ENCODE measurements at regions not wholly inside any gene's neighbourhood (a gene's known extent, or its start where the extent isn't known, plus 50 kb on each side); places are given as distances from the start of the nearest gene placed in this dataset.

DNA sequence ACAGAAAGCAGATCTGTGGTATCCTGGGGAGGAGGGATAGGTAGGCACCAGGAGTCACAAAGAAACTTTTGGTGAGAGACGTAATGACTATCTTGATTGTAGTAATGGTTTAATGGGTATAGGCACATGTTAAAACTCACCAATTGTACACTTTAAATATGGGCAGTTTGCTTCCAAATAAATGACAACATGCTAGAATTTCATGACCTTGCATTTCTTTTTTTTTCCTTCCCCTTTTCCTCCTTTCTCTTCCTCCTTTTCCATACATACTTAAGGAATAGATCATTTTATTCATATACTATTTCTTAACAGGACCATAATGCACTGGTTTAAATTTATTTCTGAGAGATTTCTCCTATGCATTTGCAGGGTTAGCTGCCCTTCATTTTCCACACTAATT lies 341.8 kb downstream of the TMEM182 start:
- no peak for DNase-seq

DNA sequence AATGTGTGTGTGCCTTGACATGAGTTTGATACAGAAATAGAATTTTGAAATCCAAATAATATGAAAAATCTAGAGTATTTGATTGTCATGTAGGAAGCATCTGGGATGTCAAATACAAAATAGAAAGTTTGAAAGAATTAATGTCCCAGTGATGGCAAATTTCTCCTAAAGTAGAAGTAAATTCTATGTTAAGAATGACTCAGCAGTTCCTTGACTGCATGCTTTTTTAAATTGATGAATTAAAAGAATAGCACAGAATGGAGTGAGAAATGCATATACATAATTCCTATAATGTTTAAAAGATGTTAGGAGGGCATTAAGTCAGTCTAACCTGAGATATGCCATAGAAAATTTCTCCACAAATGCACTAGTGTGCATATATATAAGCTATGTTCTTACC lies 357.5 kb downstream of the TMEM182 start:
- no peak for DNase-seq

DNA sequence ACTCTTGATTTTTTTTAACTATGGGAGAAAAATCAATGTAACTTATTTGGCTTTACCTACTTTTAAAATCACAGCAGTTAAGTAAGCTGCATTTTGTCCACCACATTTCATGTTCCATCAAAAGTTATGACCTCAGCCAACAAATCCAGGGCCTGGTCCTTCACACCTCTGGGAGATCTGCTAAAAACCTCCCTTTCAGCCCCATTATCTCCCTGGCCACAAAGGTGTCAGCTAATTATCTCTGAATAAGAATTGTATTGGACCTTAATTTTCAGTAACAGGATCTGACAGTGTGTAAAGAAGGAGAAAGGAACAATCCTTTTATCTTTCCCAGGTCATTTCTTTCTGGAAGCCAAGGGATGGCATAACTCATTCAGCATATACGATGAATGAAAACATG lies 359.3 kb downstream of the TMEM182 start:
- DNase-seq = no peak

DNA sequence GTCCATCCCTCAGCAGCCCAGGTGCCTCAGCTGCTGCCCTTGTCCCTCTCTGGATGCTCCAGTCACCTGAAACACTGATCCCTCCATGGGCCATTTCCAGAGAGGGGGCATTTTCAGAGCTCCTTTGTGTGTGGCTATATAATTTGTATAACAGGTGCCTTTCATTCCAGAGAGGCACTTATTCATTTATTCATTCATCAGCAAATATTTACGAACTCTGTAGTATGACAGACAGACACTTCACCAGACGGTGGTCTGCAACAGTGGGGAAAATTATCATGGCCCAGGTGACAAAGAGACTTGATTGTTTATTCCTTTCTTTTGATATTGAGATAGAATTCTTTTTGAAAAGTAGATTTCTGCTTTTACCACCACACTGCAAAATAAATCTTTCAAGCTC lies 361.7 kb downstream of the TMEM182 start:
- no peak for DNase-seq

DNA sequence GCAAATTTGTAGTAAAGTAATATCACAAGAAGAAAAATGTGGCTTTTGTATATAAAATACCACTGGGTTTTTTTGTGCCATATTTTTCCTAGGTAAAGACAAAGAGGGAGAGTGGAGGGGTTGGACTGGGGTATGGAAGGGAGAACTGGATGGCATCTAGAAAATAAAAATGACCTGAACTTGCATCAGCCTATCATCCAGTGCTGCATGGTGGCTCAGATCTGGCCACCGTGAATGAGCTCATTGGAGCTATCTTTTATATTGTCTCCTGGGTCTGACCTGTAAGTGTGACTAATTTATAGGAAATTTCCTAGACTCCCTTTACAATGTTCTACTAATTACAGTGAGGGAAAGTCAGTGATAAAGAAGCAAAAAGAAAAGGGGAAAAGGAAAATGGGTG lies 369.0 kb downstream of the TMEM182 start:
- no peak for DNase-seq

DNA sequence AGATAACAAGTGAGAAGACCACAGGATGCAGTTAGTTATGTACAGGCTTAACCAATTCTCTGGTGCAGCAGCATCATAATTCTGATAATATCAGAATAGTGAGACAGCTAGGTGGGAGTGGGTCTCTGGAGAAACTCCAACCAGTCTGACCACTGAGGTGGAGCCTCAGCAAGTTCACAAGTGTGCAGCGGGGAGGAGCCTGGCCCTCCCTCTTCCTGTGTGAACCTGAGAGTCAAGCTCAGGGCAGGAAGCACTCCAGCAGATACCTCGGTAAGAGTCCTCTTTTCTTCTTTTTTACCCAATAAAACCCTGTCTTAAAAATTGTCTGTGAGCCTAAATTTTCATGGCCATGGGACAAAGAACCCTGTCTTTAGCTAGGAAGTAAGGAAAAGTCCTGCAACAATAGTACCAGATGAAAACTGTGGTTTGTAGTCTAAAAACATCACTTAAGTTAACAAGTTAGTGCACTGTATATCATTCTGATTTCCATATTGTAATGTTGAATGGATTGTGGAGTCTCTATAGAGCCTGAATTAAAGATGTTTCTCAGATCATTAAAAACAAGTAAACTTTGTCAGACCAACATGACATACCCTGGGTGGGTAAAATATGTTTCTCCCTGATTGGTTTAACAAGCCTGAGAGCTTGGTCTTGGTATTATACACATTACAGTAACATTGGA lies 370.8 kb downstream of the TMEM182 start:
- DNase-seq = no peak

DNA sequence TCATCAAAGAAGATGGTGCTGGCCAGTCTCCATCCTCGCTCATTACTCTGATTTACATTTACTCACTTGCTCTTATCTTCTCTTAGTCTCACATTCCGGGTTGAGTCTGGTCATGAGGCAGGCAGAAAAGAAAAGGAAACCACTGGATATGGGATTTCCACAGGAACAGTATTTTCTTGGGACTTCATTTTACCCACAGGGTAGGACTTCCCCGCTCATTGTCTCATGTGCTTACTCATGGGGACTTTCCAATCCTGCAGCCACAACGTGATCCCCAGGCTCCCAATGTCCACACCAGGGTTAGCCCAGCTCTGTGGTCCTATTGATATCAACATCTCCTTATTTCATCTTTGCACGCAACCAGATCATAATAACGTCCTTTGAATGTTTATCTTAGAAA lies 373.8 kb downstream of the TMEM182 start:
- no peak for DNase-seq

DNA sequence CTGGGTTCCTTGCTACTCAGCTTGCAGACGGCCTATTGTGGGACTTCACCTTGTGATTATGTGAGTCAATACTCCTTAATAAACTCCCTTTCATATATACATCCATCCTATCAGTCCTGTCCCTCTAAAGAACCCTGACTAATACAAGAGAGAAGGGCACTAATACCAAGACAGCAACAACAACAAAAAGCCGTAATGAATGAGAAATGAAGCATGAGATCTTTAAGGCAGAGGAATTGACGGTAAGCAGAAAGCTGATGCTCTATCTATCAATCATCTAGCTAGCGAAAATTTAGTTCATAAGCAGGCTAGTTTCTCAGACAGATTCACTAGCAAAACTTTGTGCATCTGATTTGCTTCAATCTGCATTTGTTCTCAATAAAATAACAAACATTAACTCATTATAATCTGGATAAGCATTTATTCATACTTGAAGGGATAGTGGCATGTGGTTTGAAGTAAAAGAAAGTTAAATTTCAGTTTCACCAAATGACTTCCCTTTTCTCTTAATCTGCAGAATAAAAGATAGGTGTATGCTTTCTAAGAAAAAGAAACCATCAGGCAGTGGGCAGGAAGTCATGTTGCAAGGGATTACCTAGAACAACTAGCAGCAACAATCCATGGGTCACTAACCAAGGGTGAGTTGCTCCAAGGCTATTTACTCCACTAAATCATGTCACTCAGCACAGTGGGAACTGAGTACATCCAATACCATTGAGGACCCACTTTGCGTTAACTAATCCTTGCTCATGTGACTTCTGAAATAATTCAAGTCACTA lies 376.5 kb downstream of the TMEM182 start:
- DNase-seq = no peak

DNA sequence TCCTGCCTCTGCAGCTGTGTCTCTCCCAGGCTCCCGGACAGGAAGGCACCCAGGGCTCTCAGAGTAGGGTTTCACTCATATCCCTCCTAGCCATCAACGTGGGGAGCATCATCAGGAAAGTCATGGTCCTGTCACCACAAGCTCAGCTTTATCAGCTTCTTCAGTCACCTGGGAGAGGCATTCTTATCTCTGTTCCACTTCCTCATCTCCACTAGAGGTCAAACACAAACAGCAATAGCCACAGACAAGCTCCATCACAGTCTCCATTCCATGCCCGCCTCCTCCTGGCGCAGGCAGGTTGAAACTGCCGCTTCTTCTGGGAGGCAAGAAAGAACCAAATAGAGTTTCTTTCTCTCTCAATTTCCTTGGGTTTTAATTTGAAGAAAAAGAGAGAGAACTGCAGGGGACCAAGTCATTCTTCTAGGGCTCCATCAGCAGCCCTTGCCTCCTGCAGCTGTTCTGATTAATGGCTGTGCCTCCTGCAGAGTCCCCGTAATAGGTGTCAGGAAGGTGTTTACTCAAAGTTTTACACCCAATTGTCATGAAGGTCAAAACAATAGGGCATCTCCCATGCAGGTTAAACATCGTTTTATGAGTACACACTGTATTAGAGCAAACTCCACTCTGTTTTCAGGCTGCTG lies 377.9 kb downstream of the TMEM182 start:
- no peak for DNase-seq

DNA sequence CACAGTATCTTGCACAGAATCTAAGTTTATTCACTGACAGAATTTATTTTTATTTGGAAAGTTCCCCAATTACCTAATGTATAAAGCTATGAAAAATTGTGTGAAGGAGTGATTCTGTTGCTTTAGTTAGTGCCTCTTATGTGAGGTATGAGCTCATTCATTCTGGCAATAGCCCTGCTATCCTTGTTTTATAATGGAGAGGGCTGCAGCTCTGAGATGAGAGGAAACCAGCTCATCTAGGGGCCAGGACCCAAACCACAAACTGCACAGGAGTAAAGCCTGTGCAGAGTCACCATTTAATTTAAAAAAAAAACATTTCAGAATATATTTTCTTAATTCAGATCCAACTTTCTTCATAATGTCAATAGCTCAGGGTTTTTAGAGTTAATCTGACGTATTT lies 383.0 kb downstream of the TMEM182 start:
- DNase-seq = no peak

DNA sequence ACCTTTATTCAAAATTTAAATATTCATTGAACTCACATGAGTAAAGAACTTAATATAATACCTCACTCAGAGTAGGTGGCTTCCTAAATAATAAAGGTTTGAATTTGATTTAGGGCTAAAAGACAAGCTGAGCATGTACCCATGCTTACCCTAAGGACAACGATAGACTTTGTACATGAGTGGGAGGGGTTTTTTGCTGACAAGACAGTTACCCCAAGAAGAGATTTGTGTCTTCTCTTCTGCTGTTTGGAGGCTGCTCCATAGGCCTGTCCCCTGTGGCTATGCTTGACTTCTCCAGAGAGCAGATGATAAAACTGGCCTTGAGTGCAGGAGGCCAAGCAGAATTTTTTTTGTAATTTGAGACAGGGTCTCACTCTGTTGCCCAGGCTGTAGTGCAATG lies 383.9 kb downstream of the TMEM182 start:
- DNase-seq = no peak

DNA sequence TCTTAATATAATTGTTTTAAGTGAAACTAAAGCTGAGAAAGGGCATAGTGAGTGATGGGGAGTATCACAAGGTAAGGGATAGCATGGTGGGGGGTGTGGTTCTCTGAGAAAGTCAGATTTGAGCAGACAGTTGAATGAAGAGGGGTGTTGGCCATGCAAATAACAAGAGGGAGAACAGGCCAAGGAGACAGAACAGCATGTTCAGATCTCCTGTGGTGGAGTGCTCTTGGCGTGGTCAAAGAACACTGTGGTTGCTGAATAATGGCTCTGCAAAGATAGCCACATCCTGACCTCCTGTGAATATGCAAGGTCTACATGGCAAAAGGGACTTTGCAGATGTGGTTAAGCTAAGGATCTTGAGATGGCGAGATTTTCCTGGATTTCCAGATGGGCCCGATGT lies 389.2 kb downstream of the TMEM182 start:
- DNase-seq = no peak

DNA sequence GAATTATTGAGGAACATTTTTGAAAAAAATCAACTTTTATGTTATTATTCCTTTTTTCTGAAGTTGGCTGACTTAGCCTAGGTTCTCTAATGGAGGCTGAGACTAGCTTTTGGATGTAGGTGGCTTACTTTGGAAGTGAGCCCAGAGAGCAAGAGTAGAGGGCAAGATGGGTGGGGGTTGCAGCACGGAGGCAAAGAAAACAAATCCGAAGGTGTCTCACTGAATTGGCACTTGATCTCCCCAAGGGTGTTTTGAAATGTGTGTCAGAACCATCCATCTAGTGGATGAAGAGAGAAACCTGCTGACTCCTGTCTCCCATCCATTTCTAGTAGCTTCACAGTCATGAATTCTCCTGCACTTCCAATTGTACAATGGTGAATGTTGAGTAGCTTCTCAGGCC lies 390.7 kb downstream of the TMEM182 start:
- no peak for DNase-seq

DNA sequence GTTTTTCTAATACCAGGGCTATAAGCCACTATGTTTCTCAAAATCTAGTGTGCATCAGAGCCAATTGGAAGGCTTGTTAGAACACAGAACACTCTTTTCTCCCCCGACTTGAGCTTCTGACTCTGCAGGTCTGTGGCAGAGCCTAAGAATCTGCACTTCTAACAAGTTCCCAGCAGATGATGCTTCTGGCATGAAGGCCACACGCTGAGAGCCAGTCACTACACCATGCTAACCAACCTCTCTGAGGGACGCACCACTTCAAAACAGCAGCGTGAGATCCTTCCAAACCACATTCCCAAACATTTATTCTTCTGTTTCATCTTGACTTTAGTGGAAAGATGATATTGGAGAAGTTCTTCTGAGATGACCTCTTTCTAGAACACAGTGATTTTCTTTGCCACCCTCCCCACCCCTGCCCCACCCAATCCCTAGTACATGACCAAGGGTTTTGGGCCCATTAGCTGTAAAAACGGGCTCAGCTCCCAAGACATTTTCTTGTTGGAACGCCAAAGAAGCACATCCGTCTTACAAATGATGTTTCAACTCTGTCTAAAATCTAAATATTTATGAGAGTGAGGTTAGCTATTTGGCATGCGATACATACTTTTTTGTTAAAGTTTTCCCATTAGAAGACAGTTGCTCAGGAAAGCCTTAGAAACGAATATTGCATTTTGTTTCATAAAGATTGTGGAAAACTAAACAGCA lies 391.9 kb downstream of the TMEM182 start:
- no peak for DNase-seq

DNA sequence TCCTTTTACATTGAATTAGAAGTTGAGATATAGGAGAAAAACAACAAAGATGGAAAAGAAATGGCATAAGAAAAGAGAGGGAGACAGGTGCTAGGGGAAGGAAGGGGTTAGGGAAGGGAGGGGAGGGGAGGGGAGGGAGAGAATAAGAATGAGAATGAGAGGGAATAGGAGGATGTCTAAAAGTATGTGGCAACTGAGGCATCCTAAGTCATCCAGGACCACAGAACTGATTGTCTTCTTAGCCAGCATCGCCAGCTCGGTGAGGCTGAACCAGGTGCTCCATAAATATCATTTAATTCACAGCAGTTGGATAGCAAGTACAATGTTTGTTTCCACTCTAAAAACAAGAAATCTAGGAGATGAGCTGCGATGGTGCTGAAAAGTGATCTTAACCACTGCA lies 393.5 kb downstream of the TMEM182 start:
- DNase-seq = no peak

DNA sequence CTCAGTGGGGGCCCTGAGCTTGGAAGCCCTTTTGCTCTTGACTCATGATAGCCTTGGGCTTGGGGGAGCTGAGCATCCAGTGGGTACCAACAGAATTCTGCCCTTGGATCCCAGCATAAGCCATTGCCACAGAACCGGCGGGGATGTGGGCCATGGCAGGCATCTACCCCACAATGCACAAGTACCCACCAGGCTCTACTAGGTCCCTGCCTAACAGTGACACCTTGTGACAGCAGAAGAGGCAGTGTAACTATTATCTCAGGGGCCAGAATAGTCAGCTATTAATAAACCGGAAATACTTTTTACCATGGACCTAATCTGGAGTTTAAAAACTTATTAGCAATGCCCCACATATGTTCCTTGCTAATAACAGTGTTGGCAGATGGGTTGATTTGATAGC lies 397.2 kb downstream of the TMEM182 start:
- no peak for DNase-seq

DNA sequence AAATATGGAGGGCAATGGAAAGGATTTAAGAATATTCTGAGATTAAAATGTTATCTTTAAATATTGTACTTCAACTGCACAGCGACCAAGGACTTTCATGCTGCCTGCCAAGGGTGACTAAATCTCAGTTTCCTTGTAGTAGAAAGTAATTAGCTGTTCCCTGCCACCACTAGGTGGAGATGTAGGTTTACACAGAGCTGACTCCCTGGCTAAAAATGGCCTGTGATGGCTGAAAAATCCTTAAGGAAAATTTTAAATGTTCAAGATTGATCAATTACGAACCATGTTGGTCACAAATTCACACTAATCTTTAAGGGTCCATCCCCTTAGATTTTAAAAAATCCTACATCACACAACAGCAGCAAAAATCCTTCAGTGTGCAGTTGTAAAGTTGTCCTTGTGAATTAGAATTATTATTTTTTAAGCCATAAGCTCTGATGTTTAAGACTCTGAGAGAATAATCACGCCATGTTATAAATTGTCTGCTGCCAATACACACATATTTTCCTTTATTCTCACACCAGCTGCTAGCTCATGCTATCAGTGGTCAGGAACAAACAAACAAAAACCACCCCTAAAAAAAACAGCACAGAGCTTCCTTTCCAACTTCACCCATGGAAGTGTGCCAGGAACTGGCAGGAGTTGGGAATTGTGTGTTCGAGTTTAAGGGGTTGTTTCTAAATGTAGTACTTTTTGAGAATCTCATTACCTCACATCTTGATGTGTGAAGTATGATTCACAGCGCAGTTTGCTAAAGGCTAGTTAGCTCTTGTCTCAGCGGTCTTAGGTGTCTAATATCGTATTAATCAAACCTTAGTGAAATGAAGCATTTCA lies 399.8 kb downstream of the TMEM182 start:
- peak; percentile 65 for DNase-seq

DNA sequence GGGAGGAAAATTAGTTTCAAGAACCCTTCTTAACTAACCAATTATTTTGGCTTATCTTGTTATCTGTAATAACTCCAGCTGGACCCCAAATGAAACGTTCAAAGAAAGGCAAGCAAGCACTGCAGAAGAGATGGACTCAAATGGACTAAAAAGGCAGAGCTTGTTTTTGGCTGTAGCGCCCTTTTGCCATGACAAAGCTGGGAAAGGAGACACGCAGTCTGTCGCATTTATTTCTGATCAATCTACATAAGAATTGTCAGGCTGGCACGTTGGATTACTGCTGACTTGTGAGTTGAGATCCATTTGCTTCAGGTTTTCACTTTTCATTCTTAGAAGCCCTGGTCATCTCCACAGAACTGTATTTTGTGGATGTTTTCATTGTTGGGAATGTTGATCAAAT lies 402.9 kb downstream of the TMEM182 start:
- no peak for DNase-seq

DNA sequence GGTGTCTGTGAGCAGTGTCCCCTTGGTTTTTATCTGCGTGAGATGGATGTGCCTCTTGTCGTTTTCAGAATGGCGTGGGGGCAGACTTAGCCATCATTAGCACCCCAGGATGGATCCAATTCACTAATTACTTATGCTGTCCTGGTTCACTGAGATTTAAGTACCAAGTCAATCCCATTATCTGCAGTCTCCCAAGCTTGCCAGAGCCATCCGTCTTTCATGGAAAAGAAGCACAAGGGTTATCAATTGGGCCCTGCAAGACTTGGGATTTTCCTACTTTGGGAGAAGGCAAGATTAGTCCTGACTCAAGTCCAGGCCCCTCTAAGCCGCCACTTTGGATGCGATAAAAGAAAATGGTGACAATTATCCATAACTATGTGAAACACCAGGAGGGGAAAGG lies 404.0 kb downstream of the TMEM182 start:
- DNase-seq = no peak

DNA sequence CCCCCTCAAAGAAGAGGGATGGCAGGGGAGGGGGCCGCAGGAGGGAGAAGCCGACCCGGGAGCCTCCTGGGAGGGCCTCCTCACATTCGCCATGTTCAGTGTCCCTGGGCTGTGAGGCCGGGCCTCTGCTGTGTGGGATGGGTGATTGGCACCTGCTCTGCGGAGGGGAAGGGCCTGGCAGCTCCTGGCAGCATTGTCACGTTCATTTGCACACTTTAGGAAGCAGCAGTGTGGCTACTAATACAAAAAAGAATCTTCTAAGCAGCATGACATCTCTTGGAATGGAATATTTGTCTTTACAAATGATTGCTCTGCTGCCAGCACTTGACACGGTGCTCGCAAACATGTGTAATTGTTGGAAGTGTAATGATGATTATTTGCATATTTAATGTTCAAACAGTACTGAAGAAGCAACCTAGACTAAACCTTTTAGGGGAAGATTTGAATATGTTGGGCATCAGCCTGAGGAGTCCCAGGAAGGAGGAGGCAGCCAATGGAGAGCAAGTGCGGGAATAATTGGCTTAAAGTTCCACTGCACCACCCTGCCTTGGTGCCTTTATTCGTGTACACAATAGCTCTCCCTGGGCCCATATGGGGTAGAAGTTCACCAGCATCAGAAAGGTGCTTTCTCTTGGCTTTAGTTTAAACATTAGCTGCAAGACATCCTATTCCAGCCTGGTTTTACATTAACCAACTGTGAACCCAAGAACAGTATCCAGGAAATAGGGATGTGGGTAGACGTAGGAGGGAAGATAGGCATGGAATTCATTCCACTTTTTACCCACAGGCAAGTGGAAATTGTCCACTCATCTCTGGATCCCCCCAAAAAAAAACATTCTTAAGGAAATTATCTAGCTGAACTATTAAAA lies 404.9 kb downstream of the TMEM182 start:
- DNase-seq = no peak

DNA sequence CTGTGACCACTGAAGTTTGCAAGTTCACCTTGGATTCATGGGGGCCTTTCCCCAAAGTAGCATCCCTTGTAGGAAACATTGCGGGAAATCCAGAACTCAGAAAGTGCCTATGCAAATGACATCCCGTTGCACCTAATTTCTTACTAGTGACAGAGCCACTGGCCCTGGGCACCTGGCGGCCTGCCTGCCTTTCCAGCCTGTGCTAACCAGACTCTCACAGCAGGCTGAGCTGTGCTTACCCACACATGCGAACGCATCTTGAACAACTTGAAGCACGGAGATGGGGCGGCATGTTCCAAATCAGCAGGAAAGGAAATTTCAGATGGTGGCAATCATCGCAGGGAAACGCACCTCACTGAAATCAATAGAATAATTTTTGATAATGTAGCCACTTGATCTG lies 405.8 kb downstream of the TMEM182 start:
- DNase-seq = no peak

DNA sequence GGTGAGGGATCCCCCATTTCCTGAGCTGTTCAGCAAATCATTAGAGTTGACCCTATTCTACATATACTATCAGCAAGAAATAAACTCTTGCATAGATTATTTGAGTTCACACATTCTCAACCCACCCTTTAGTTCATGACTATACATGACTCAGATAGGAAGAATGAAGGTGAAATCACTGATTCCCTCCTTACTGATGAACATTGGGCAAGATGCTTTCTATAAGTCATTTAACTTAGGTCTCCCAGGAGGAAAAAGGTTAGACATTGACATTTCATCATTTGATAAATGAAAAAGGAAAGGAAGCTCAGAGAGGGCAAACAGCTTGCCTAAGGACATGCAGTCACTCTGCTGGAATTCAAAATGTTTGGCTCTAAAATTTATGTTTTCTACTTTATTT lies 408.0 kb downstream of the TMEM182 start:
- DNase-seq = no peak
